Neural progenitor cell (in vitro differentiated cells): ENCODE measurements at regions not wholly inside any gene's neighbourhood (a gene's known extent, or its start where the extent isn't known, plus 50 kb on each side); places are given as distances from the start of the nearest gene placed in this dataset.

Experiments
- EZH2 ChIP-seq: fragments of 200-600 bp; sonication (generic); IDR thresholded peaks from 2 replicates; pipeline ENCODE4 v1.6.1; 2017; ENCODE audit warnings: antibody characterized with exemption, mild to moderate bottlenecking, moderate library complexity
- TF ChIP-seq, protein P1 (sequence below): fragments of 200-600 bp; sonication (generic); IDR thresholded peaks from 2 replicates; pipeline ENCODE4 v1.5.1; 2017; ENCODE audit warnings: antibody characterized with exemption, mild to moderate bottlenecking

DNA sequence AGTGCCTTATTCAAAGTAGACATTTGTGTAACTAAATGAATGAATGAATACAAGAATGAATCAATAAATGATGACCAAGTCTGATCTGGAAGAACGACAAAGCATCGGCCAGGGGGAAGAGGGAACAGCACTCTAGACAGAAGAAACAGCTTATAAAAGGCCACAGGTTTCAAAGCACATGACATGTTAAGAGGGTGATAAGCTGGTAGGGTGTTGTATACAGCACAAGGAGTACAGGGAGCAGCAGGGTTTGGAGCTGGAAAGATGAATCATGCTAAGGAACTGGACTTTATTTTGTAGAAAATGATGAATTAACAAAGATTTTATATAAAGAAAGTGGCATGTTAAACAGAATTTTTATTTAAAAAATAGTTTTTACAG lies 302.5 kb downstream of the NUAK1 start:
- TF ChIP-seq, protein P1, sequence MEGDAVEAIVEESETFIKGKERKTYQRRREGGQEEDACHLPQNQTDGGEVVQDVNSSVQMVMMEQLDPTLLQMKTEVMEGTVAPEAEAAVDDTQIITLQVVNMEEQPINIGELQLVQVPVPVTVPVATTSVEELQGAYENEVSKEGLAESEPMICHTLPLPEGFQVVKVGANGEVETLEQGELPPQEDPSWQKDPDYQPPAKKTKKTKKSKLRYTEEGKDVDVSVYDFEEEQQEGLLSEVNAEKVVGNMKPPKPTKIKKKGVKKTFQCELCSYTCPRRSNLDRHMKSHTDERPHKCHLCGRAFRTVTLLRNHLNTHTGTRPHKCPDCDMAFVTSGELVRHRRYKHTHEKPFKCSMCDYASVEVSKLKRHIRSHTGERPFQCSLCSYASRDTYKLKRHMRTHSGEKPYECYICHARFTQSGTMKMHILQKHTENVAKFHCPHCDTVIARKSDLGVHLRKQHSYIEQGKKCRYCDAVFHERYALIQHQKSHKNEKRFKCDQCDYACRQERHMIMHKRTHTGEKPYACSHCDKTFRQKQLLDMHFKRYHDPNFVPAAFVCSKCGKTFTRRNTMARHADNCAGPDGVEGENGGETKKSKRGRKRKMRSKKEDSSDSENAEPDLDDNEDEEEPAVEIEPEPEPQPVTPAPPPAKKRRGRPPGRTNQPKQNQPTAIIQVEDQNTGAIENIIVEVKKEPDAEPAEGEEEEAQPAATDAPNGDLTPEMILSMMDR, result no peak
- no peak for TF ChIP-seq EZH2
